Breast epithelium (tissue), 4 donors: ENCODE measurements at regions not wholly inside any gene's neighbourhood (a gene's known extent, or its start where the extent isn't known, plus 50 kb on each side); places are given as distances from the start of the nearest gene placed in this dataset.

Experiments used
- DNase-seq, 2 donors: peaks; one replicate each; pipeline ENCODE4 v3.0.0-alpha.2; 2019; ENCODE audit warnings: low spot score in 2 of 2
- H3K27ac ChIP-seq, 2 donors: fragments of 200-600 bp; sonication (generic) in 1 of 2; one replicate each; pipeline ENCODE4 v1.5.1; 2016 to 2019; ENCODE audit warnings: mild to moderate bottlenecking in 1 of 2
- H3K27me3 ChIP-seq, 2 donors: fragments of 200-600 bp; sonication (generic) in 1 of 2; one replicate each; pipeline versions ENCODE4 v1.5.1 to v1.6.0; 2017 to 2019; ENCODE audit warnings: control low read depth in 1 of 2, mild to moderate bottlenecking in 1 of 2
- H3K36me3 ChIP-seq: fragments of 200-600 bp; one replicate; pipeline ENCODE4 v1.5.1; 2019
- H3K4me1 ChIP-seq, 2 donors: fragments of 200-600 bp; sonication (generic); one replicate each; pipeline ENCODE4 v1.5.1; 2016 to 2019; ENCODE audit warnings: control low read depth in 1 of 2
- H3K4me3 ChIP-seq, 3 donors: fragments of 200-600 bp; sonication (generic); 1 replicate in 2 of 3; 2 replicates in 1 of 3; pipeline ENCODE4 v1.5.1; 2016 to 2019; ENCODE audit warnings: mild to moderate bottlenecking in 3 of 3, moderate library complexity in 2 of 3
- H3K9me3 ChIP-seq, 2 donors: fragments of 200-600 bp; sonication (generic) in 1 of 2; one replicate each; pipeline ENCODE4 v1.5.1; 2016 to 2019; ENCODE audit warnings: control low read depth in 1 of 2
- CTCF ChIP-seq, 3 donors: fragments of 450-650 bp; IDR thresholded peaks; one replicate each; pipeline ENCODE4 v1.5.1; 2016 to 2017; ENCODE audit warnings: antibody characterized with exemption in 3 of 3, mild to moderate bottlenecking in 3 of 3, moderate library complexity in 3 of 3
- POLR2A ChIP-seq: fragments of 450-650 bp; IDR thresholded peaks from one replicate; pipeline ENCODE4 v1.6.1; 2016; ENCODE audit warnings: antibody characterized with exemption, mild to moderate bottlenecking, moderate library complexity
- POLR2AphosphoS5 ChIP-seq, 3 donors: sonication (generic); formaldehyde crosslinking; IDR thresholded peaks; one replicate each; pipeline ENCODE4 v1.6.1; 2017; ENCODE audit warnings: antibody characterized with exemption in 3 of 3
- intact Hi-C: fragments of 100-400 bp; cut with DNase I; formaldehyde crosslinking; loops from one replicate; pipeline ENCODE4 v1.15.1; 2023; ENCODE audit warnings: low total_unique reads

- H3K9me3 ChIP-seq = no peaks in the 10 kb centered on the region
- no peaks in the 10 kb centered on the region for H3K36me3 ChIP-seq
- H3K4me3 ChIP-seq = no peak overlapping the region
- TF ChIP-seq POLR2A (no peak), POLR2AphosphoS5 (IDR thresholded peaks at IDR 0.05) (no peak), CTCF (IDR thresholded peaks at IDR 0.05) (no peak)
- H3K4me1 ChIP-seq = no peaks in the 10 kb centered on the region
- H3K27ac ChIP-seq = no peak overlapping the region
- no peak for DNase-seq
- no peaks in the 10 kb centered on the region for H3K27me3 ChIP-seq
- intact Hi-C loops = no loop called here
Observed at GRCh38 chr14:85313560-85314207, 216.3 kb upstream of the FLRT2 start.

DNA sequence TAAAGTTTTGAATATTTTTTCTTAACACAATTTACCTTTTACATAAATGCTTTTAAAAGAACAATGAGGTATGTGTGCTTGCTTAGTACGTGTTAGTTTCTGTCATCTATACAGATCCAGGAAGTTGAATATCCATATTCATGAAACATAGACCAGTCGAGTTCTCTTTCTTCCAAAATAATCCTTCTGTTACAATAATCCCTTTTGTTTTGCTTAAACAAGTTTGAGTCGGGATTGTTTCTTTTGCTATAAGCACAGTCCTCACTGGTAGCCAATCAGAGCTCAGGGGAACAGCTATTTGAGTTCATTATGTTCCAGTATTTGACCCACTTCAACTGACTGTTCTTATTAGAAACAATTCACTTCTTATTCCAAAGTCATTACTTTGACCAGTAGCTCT is 214.7 kb upstream of the FLRT2 start:
- intact Hi-C loops = no loop called here
- no peak for TF ChIP-seq POLR2A
- TF ChIP-seq CTCF (IDR thresholded peaks at IDR 0.05) = no peak
- no peak for TF ChIP-seq POLR2AphosphoS5 (IDR thresholded peaks at IDR 0.05)
- H3K27ac ChIP-seq = no peak overlapping the region
- H3K4me3 ChIP-seq = no peak overlapping the region
- no peak for DNase-seq
- no peaks in the 10 kb centered on the region for H3K27me3 ChIP-seq
- no peaks in the 10 kb centered on the region for H3K36me3 ChIP-seq
- H3K4me1 ChIP-seq = no peaks in the 10 kb centered on the region
- no peaks in the 10 kb centered on the region for H3K9me3 ChIP-seq

DNA sequence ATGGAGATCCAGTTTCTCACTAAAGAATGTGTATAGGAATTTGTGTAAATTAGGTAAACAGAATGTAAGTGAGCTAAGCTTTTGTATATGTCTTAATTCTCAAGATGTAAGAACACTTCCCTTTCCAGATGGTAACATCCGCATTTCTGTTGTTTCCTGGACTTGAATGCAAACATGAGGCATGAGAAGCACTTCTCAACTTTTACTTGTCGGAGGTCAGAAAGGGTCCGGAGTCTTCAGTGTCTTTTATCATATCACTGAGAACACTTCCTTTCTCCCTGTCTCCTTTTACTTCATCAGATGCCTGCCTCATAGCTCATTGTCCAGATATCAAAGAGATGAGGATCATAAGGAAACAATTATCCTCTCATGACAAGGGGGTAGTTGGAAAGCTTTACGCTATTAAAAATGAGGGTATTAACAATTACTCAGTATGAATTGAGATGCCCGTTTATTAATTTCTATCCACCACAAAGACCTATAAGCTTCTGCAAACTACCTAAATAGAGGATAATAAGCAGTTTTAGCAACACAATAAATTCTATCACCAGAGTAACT is 214.1 kb upstream of the FLRT2 start:
- Histone ChIP-seq H3K4me3 (no peak overlapping the region), H3K27ac (no peak overlapping the region), H3K9me3 (no peaks in the 10 kb centered on the region), H3K4me1 (no peaks in the 10 kb centered on the region), H3K27me3 (no peaks in the 10 kb centered on the region), H3K36me3 (no peaks in the 10 kb centered on the region)
- TF ChIP-seq POLR2A = no peak
- TF ChIP-seq POLR2AphosphoS5 (IDR thresholded peaks at IDR 0.05) = no peak
- no peak for TF ChIP-seq CTCF (IDR thresholded peaks at IDR 0.05)
- no peak for DNase-seq
- intact Hi-C loops = no loop called here

DNA sequence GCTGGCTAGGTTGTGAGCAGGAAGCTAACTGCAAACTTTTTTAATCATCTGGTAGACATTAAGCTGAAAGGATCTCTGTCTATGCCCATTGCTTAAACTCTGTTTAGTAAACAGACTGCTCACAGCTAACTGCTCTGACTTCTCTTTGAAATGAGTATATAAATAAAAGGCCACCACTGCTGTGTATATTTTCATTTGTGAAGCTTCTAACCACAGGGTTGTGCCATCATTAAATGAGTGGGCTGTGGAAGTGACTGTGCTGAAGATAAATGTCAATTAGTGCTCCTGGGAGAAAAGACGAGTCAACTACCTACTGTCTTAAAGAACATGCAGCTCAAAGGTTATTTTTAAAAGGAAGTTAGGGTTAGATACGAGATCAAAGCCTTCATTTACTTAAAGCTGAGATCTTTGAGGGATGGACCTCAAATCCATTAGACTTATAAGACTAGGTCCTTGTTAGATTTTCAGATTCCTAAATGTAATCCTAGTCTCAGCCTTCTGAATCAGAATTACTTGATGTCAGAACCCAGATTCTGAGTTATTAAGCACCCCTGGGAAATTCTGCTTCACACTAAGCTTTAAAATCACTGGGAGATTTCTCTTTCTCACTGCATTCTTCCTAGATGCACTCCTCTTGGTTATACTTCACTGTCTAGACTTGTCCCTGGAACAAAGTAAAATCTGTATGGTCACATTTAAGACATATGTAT is 213.1 kb upstream of the FLRT2 start:
- TF ChIP-seq POLR2A = no peak
- TF ChIP-seq CTCF (IDR thresholded peaks at IDR 0.05) = no peak
- no peak for TF ChIP-seq POLR2AphosphoS5 (IDR thresholded peaks at IDR 0.05)
- intact Hi-C loops = no loop called here

DNA sequence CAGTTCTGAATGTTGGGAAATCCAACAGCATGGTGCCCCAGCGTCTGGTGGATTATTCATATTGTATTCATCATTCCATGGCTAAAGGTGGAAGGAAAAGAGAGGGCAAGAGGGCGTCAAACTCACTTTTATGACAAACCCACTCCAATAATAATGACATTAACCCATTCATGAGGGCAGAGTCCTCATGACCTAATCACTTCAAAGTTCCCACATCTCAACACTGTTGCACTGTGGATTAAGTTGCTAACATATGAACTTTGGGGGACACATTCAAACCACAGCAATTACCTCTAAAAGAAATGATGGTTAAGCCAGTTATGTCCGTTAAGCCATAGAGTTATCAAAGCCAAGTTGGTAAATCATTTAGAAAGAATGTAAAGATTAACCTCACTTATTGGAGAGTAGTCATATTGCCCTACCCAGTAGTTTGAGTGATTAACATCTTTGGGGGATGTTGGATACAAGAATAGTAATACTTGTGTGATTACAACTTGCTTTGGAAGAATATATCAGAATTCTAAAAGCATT is 212.4 kb upstream of the FLRT2 start:
- intact Hi-C loops = no loop called here
- H3K27ac ChIP-seq = no peak overlapping the region
- H3K36me3 ChIP-seq = no peaks in the 10 kb centered on the region
- no peaks in the 10 kb centered on the region for H3K9me3 ChIP-seq
- no peaks in the 10 kb centered on the region for H3K27me3 ChIP-seq
- H3K4me3 ChIP-seq = no peak overlapping the region
- TF ChIP-seq POLR2A = no peak
- TF ChIP-seq CTCF (IDR thresholded peaks at IDR 0.05) = no peak
- TF ChIP-seq POLR2AphosphoS5 (IDR thresholded peaks at IDR 0.05) = no peak
- no peak for DNase-seq
- no peaks in the 10 kb centered on the region for H3K4me1 ChIP-seq

More for the DNA sequence above, 213.1 kb upstream of the FLRT2 start:
- H3K4me1 ChIP-seq = no peaks in the 10 kb centered on the region
- H3K4me3 ChIP-seq = no peak overlapping the region
- H3K36me3 ChIP-seq = no peaks in the 10 kb centered on the region
- no peak overlapping the region for H3K27ac ChIP-seq
- no peaks in the 10 kb centered on the region for H3K27me3 ChIP-seq
- no peak for DNase-seq
- H3K9me3 ChIP-seq = no peaks in the 10 kb centered on the region
